ENCODE measurements at regions not wholly inside any gene's neighbourhood (a gene's known extent, or its start where the extent isn't known, plus 50 kb on each side); places are given as distances from the start of the nearest gene placed in this dataset.

- peaks cover 2% of the 10 kb centered on the region; the same call in 1 of the 2 replicates for H3K4me1 ChIP-seq (ENCODE audit: control insufficient read depth, insufficient read depth, low read length)
- no peaks in the 10 kb centered on the region for H3K79me1 ChIP-seq (ENCODE audit: low read depth in 1 of 2, low read length in 2 of 2)
- no peak overlapping the region; the same call in 1 of the 2 replicates for H2AK5ac ChIP-seq (ENCODE audit: low read depth, low read length)
- no peak overlapping the region for H2BK120ac ChIP-seq (ENCODE audit: low read depth, low read length)
- ATAC-seq (ENCODE audit: low read depth), result no peak
- peaks cover 3% of the 10 kb centered on the region for H3K9me1 ChIP-seq (ENCODE audit: insufficient read depth, low read length)
- DNase-seq, result no peak
- POLR2A ChIA-PET (ENCODE audit: unreplicated experiment), result no interaction called here
- no peaks in the 10 kb centered on the region for H3K9me3 ChIP-seq (ENCODE audit: control insufficient read depth, insufficient read depth, low read length)
- H3K36me3 ChIP-seq (ENCODE audit: control insufficient read depth, insufficient read depth, low read length), result no peaks in the 10 kb centered on the region
- H3K4me2 ChIP-seq (ENCODE audit: low read depth, low read length), result no peak overlapping the region
- H2BK5ac ChIP-seq (ENCODE audit: low read depth, low read length, poor library complexity, severe bottlenecking), result no peak overlapping the region
- no peak overlapping the region for H3K4me3 ChIP-seq (ENCODE audit: insufficient read depth, low read depth, low read length)
- H3K27ac ChIP-seq (ENCODE audit: insufficient read depth, low read length), result no peak overlapping the region
- H3K14ac ChIP-seq (replicated peaks; ENCODE audit: low read depth, low read length), result no peak overlapping the region
- H3K18ac ChIP-seq (ENCODE audit: low read depth, low read length), result no peak overlapping the region
- intact Hi-C loops (cut with micrococcal nuclease), result no loop called here
- CTCF ChIA-PET, result interaction anchor here (1.1 kb wide), 1 partner anchor 40 kb away, joined by 4 read pairs; no protein-coding TSS in a partner anchor
- no peak overlapping the region for H4K91ac ChIP-seq (ENCODE audit: insufficient read depth, low read depth, low read length)
- H2BK15ac ChIP-seq (ENCODE audit: low read depth, low read length), result no peak overlapping the region
- no peak overlapping the region for H3K4ac ChIP-seq (ENCODE audit: low read depth, low read length)
- H4K20me1 ChIP-seq (ENCODE audit: insufficient read depth, low read length), result no peaks in the 10 kb centered on the region
- TF ChIP-seq CTCF (conservative IDR thresholded peaks at IDR 0.05; ENCODE audit: low read depth, low read length) (no peak), MAZ (IDR thresholded peaks at IDR 0.05; ENCODE audit: borderline replicate concordance, low read depth, low read length) (no peak), FOS (IDR thresholded peaks at IDR 0.05; ENCODE audit: low read depth, low read length) (no peak), POLR2A (IDR thresholded peaks at IDR 0.05; ENCODE audit: low read depth, low read length) (no peak), BHLHE40 (IDR thresholded peaks at IDR 0.05; ENCODE audit: low read depth, low read length) (no peak), SMC3 (IDR thresholded peaks at IDR 0.05; ENCODE audit: low read depth, low read length) (no peak), ELK1 (IDR thresholded peaks at IDR 0.05; ENCODE audit: borderline replicate concordance, low read depth, low read length) (no peak), NFE2L2 (IDR thresholded peaks at IDR 0.05; ENCODE audit: low read depth, low read length) (no peak), RFX5 (IDR thresholded peaks at IDR 0.05; ENCODE audit: low read depth, low read length) (no peak), CEBPB (IDR thresholded peaks at IDR 0.05; ENCODE audit: low read depth, low read length) (no peak), RCOR1 (IDR thresholded peaks at IDR 0.05; ENCODE audit: insufficient replicate concordance, low read length) (no peak), RAD21 (IDR thresholded peaks at IDR 0.05; ENCODE audit: low read length) (no peak)
- no CpG with 5 or more reads among the region's 5 CpGs for WGBS, 2 experiments (ENCODE audit: extremely low coverage in 2 of 2, insufficient read length in 1 of 2)
- H2AFZ ChIP-seq (replicated peaks; ENCODE audit: low read length, poor library complexity), result no peak overlapping the region
- H4K8ac ChIP-seq (ENCODE audit: low read depth in 2 of 2, low read length in 2 of 2), result no peak overlapping the region
- no TSS peak for BruUV-seq (replicated peaks)
- in situ Hi-C loops (cut with MboI; ENCODE audit: low sequenced_read_pairs), result no loop called here
- H3K23ac ChIP-seq (ENCODE audit: low read depth, low read length), result no peak overlapping the region
- no peak overlapping the region for H2BK20ac ChIP-seq (ENCODE audit: low read depth, low read length)
- H3K27me3 ChIP-seq (ENCODE audit: control insufficient read depth, insufficient read depth, low read length), result no peaks in the 10 kb centered on the region; the same call in 1 of the 2 replicates
- no peak overlapping the region for H3K56ac ChIP-seq (ENCODE audit: extremely low read depth, insufficient read depth, low read length)
- dilution Hi-C loops (cut with HindIII; ENCODE audit: low sequenced_read_pairs, unreplicated experiment), result no loop called here
- no peak overlapping the region for H2AK9ac ChIP-seq (replicated peaks; ENCODE audit: low read depth, low read length, poor library complexity)
- H4K5ac ChIP-seq (ENCODE audit: low read depth, low read length), result no peak overlapping the region
- no peak overlapping the region for H3K9ac ChIP-seq (ENCODE audit: low read depth, low read length)
These were observed 104.3 kb upstream of the FRY start for GRCh38 chr13:31927219-31927653.
